IMR-90 (cell line): ENCODE measurements at regions not wholly inside any gene's neighbourhood (a gene's known extent, or its start where the extent isn't known, plus 50 kb on each side); places are given as distances from the start of the nearest gene placed in this dataset.

Experiments used
- ATAC-seq: fragments of 200-7000 bp; cut with Tn5 transposase; 2 replicates; pipeline ENCODE4 v1.9.1; 2020; ENCODE audit warnings: low read depth, mild to moderate bottlenecking, moderate library complexity
- BruUV-seq: library from RNA; stranded (reverse); fragments of 400-500 nt; replicated peaks from 2 replicates; lab custom pipeline; 2021; lab: Mats Ljungman, UMichigan
- CTCF ChIA-PET: fragments of 300-600 bp; formaldehyde crosslinking; extraction: SDS; loops from one replicate; lab custom pipeline; 2021; ENCODE audit warnings: antibody characterized with exemption; lab: Yijun Ruan, JAX
- POLR2A ChIA-PET: fragments of 300-600 bp; sonication (Branson Sonifier 250); formaldehyde crosslinking; loops from one replicate; lab custom pipeline; 2022; ENCODE audit warnings: antibody characterized with exemption; ENCODE audit not compliant: unreplicated experiment; lab: Charles Lee
- DNase-seq: peaks from one replicate; pipeline ENCODE4 v3.0.0; 2013
- H2AFZ ChIP-seq: replicated peaks from 2 replicates; pipeline ENCODE3; 2013; ENCODE audit warnings: low read length, mild to moderate bottlenecking; ENCODE audit not compliant: poor library complexity
- H2AK5ac ChIP-seq: 2 replicates; pipeline ENCODE4 v1.6.1; 2013; ENCODE audit warnings: low read depth, low read length, inconsistent platforms
- H2AK9ac ChIP-seq: replicated peaks from 2 replicates; pipeline ENCODE3; 2013; ENCODE audit warnings: mild to moderate bottlenecking, low read depth, low read length, moderate library complexity; ENCODE audit not compliant: poor library complexity
- H2BK120ac ChIP-seq: 2 replicates; pipeline ENCODE4 v1.6.1; 2013; ENCODE audit warnings: low read depth, low read length, inconsistent platforms
- H2BK15ac ChIP-seq: 3 replicates; pipeline ENCODE4 v1.6.1; 2013; ENCODE audit warnings: low read depth, low read length, inconsistent platforms
- H2BK20ac ChIP-seq: 2 replicates; pipeline ENCODE4 v1.6.1; 2013; ENCODE audit warnings: low read depth, mild to moderate bottlenecking, inconsistent platforms, low read length, moderate library complexity
- H2BK5ac ChIP-seq: 2 replicates; pipeline ENCODE4 v1.6.1; 2013; ENCODE audit warnings: mild to moderate bottlenecking, low read depth, low read length, inconsistent platforms; ENCODE audit not compliant: poor library complexity, severe bottlenecking
- H3K14ac ChIP-seq: replicated peaks from 2 replicates; pipeline ENCODE4 v1.6.1; 2013; ENCODE audit warnings: low read depth, low read length, inconsistent platforms
- H3K18ac ChIP-seq: 2 replicates; pipeline ENCODE4 v1.6.1; 2013; ENCODE audit warnings: low read depth, low read length, control low read depth
- H3K23ac ChIP-seq: 2 replicates; pipeline ENCODE4 v1.6.1; 2013; ENCODE audit warnings: low read depth, low read length, inconsistent platforms
- H3K27ac ChIP-seq: 2 replicates; pipeline ENCODE4 v1.5.1; 2013; ENCODE audit warnings: mild to moderate bottlenecking, control low read depth, low read length; ENCODE audit not compliant: insufficient read depth
- H3K27me3 ChIP-seq: 2 replicates; pipeline ENCODE4 v1.6.1; 2013; ENCODE audit warnings: low read length; ENCODE audit not compliant: control insufficient read depth, insufficient read depth
- H3K36me3 ChIP-seq: 2 replicates; pipeline ENCODE4 v1.6.1; 2013; ENCODE audit warnings: low read length, mixed read lengths; ENCODE audit not compliant: control insufficient read depth, insufficient read depth
- H3K4ac ChIP-seq: 2 replicates; pipeline ENCODE4 v1.6.1; 2013; ENCODE audit warnings: low read depth, low read length, inconsistent platforms
- H3K4me1 ChIP-seq: 2 replicates; pipeline ENCODE4 v1.6.1; 2013; ENCODE audit warnings: low read length, mixed read lengths; ENCODE audit not compliant: control insufficient read depth, insufficient read depth
- H3K4me2 ChIP-seq: 2 replicates; pipeline ENCODE4 v1.6.1; 2013; ENCODE audit warnings: low read depth, mild to moderate bottlenecking, control low read depth, low read length, moderate library complexity
- H3K4me3 ChIP-seq: 2 replicates; pipeline ENCODE4 v1.5.1; 2013; ENCODE audit warnings: low read depth, mild to moderate bottlenecking, control low read depth, low read length, moderate library complexity; ENCODE audit not compliant: insufficient read depth
- H3K56ac ChIP-seq: 2 replicates; pipeline ENCODE4 v1.6.1; 2013; ENCODE audit warnings: low read length, inconsistent platforms; ENCODE audit not compliant: insufficient read depth; ENCODE audit errors: extremely low read depth
- H3K79me1 ChIP-seq, 2 experiments: 2 replicates each; pipeline ENCODE4 v1.6.1; 2013; ENCODE audit warnings: low read length in 2 of 2, inconsistent platforms in 1 of 2, low read depth in 1 of 2
- H3K9ac ChIP-seq: 2 replicates; pipeline ENCODE4 v1.6.1; 2013; ENCODE audit warnings: low read depth, low read length, control low read depth
- H3K9me1 ChIP-seq: 2 replicates; pipeline ENCODE4 v1.6.1; 2013; ENCODE audit warnings: low read length, inconsistent platforms; ENCODE audit not compliant: insufficient read depth
- H3K9me3 ChIP-seq: 2 replicates; pipeline ENCODE4 v1.6.1; 2013; ENCODE audit warnings: low read length; ENCODE audit not compliant: control insufficient read depth, insufficient read depth
- H4K20me1 ChIP-seq: 2 replicates; pipeline ENCODE4 v1.6.1; 2013; ENCODE audit warnings: low read length, inconsistent platforms; ENCODE audit not compliant: insufficient read depth
- H4K5ac ChIP-seq: 2 replicates; pipeline ENCODE4 v1.6.1; 2013; ENCODE audit warnings: mild to moderate bottlenecking, low read depth, low read length, control low read depth
- H4K8ac ChIP-seq, 2 experiments: 2 replicates each; pipeline ENCODE4 v1.6.1; 2013; ENCODE audit warnings: low read depth in 2 of 2, low read length in 2 of 2, control low read depth in 1 of 2, inconsistent platforms in 1 of 2
- H4K91ac ChIP-seq: 2 replicates; pipeline ENCODE4 v1.6.1; 2013; ENCODE audit warnings: low read depth, low read length, inconsistent platforms; ENCODE audit not compliant: insufficient read depth
- FOS ChIP-seq: fragments of 150-350 bp; IDR thresholded peaks from 2 replicates; pipeline ENCODE4 v1.6.1; 2016; ENCODE audit warnings: low read depth, low read length
- MXI1 ChIP-seq: IDR thresholded peaks from 2 replicates; pipeline ENCODE4 v1.6.1; 2012; ENCODE audit warnings: low read depth, mild to moderate bottlenecking, low read length, moderate library complexity, borderline replicate concordance
- RAD21 ChIP-seq: IDR thresholded peaks from 2 replicates; pipeline ENCODE4 v1.6.1; 2012; ENCODE audit warnings: low read length, improper control_type of control experiment
- RFX5 ChIP-seq: IDR thresholded peaks from 2 replicates; pipeline ENCODE4 v1.8.0; 2012; ENCODE audit warnings: low read depth, mild to moderate bottlenecking, low read length, moderate library complexity
- WGBS, 2 experiments: methylation state at CpG; one replicate each; pipeline versions ENCODE4 v1.1.5 to v1.1.7; 2013; ENCODE audit warnings: missing lambda C conversion rate in 2 of 2; ENCODE audit not compliant: insufficient read length in 1 of 2; ENCODE audit errors: extremely low coverage in 2 of 2; 5-methylcytosine and 5-hydroxymethylcytosine counted together
- dilution Hi-C: fragments of 300-500 bp; cut with HindIII; formaldehyde crosslinking; loops from one replicate; pipeline ENCODE4 v1.14.3; 2018; ENCODE audit warnings: low sequenced_read_pairs; ENCODE audit not compliant: unreplicated experiment
- in situ Hi-C: fragments of 300-500 bp; cut with MboI; formaldehyde crosslinking; loops from 3 replicates; pipeline ENCODE4 v1.14.3; 2019; ENCODE audit warnings: low sequenced_read_pairs, inconsistent platforms, mixed read lengths
- intact Hi-C: fragments of 100-400 bp; cut with micrococcal nuclease; formaldehyde crosslinking; loops from 2 replicates; pipeline ENCODE4 v1.10.0; 2022

GRCh38 chr2:122743021-122743675, 987.7 kb downstream of the TSN start:
- Histone ChIP-seq H3K79me1 (no peaks in the 10 kb centered on the region), H2BK120ac (no peak overlapping the region), H2BK5ac (no peak overlapping the region), H3K9me1 (no peaks in the 10 kb centered on the region), H4K5ac (no peak overlapping the region), H3K9ac (no peak overlapping the region), H2BK15ac (no peak overlapping the region), H3K4me1 (no peaks in the 10 kb centered on the region), H3K56ac (no peak overlapping the region), H3K27ac (no peak overlapping the region), H4K20me1 (no peaks in the 10 kb centered on the region), H2AK5ac (no peak overlapping the region), H3K23ac (no peak overlapping the region), H3K9me3 (peaks cover 8% of the 10 kb centered on the region; the same call in 1 of the 2 replicates), H3K27me3 (no peaks in the 10 kb centered on the region), H3K18ac (no peak overlapping the region), H4K91ac (no peak overlapping the region), H3K4me2 (no peak overlapping the region), H2AFZ (no peak overlapping the region), H2AK9ac (no peak overlapping the region), H3K14ac (no peak overlapping the region), H2BK20ac (no peak overlapping the region), H3K4ac (no peak overlapping the region), H4K8ac (no peak overlapping the region), H3K36me3 (no peaks in the 10 kb centered on the region), H3K4me3 (no peak overlapping the region)
- DNase-seq (no peak), ATAC-seq (no peak)
- no CpG with 5 or more reads among the region's 2 CpGs for WGBS, 2 experiments
- in situ Hi-C loops (no loop called here), intact Hi-C loops (no loop called here), dilution Hi-C loops (no loop called here)
- TF ChIP-seq MXI1 (no peak), RAD21 (no peak), RFX5 (no peak), FOS (no peak)
- BruUV-seq = no TSS peak
- CTCF ChIA-PET = no interaction called here
- POLR2A ChIA-PET = no interaction called here
